ENCODE measurements at regions not wholly inside any gene's neighbourhood (a gene's known extent, or its start where the extent isn't known, plus 50 kb on each side); places are given as distances from the start of the nearest gene placed in this dataset.
A peak's percentile ranks its signal among the peaks of the same experiment; 100 is the strongest.

DNA sequence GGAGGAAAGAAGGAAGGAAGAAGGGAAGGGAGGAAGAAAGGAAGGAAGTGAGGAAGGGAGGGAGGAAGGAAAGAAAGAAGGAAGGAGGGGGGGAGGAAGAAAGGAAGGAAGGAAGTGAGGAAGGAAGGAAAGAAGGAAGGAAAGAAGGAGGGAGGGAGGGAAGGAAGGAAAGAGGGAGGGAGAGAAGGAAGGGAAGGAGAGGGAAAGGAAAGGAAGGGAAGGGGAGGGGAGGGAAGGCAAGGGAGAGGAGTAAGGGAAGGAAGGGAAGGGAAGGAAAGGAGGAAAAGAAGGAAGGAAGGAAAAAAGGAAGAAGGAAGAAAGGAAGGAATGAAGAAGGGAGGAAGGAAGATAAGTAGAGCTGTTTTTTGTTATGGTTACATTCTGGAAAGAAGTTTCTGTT lies 141.2 kb downstream of the LRRC3B start:
- peaks cover 4% of the 10 kb centered on the region; the same call in 1 of the 2 replicates for H3K9me3 Mint-ChIP-seq
- ChIA-PET CTCF (interaction anchor here (1.2 kb wide), 1 partner anchor 342 kb away, joined by 3 read pairs; no protein-coding TSS in a partner anchor), POLR2A (no interaction called here)
- DNase-seq (ENCODE audit: low spot score) (no peak), ATAC-seq (no peak)
- H3K4me3 Mint-ChIP-seq, result no peak overlapping the region
- H3K27me3 Mint-ChIP-seq (ENCODE audit: low read depth), result no peaks in the 10 kb centered on the region
- H3K36me3 Mint-ChIP-seq, result no peaks in the 10 kb centered on the region
- TF ChIP-seq, protein P1, sequence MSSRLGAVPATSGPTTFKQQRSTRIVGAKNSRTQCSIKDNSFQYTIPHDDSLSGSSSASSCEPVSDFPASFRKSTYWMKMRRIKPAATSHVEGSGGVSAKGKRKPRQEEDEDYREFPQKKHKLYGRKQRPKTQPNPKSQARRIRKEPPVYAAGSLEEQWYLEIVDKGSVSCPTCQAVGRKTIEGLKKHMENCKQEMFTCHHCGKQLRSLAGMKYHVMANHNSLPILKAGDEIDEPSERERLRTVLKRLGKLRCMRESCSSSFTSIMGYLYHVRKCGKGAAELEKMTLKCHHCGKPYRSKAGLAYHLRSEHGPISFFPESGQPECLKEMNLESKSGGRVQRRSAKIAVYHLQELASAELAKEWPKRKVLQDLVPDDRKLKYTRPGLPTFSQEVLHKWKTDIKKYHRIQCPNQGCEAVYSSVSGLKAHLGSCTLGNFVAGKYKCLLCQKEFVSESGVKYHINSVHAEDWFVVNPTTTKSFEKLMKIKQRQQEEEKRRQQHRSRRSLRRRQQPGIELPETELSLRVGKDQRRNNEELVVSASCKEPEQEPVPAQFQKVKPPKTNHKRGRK (CRISPR knock-in tag; IDR thresholded peaks at IDR 0.05; ENCODE audit: borderline replicate concordance), result peak; percentile 85; the same call in 1 of the 2 replicates
- no peak for TF ChIP-seq JUN (CRISPR knock-in tag; IDR thresholded peaks at IDR 0.05)
- H3K4me1 Mint-ChIP-seq, result 0 out of 2 replicates have a peak, but pooled peaks cover 3% of the 10 kb centered on the region
- H3K27ac Mint-ChIP-seq, result no peak overlapping the region

DNA sequence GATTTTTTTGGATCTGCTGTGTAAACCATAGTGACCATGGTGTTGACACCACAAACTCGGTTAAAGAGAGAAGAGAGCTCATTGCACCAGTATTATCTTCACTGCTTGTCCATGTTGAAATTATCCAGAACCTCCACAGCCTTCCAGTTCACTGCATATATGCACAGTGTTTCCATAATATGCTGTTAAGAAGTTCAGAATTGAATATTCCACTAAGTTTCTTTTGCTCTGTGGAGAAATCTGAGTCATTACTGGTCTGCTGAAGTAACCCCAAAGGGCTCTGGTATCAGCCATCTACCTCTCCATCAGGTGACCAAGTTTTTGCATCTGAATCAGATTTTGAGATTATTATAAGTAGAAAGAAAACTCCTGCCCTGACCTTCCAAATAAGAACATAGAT lies 143.5 kb downstream of the LRRC3B start:
- Mint-ChIP-seq H3K27me3 (ENCODE audit: low read depth) (no peaks in the 10 kb centered on the region), H3K36me3 (no peaks in the 10 kb centered on the region), H3K9me3 (peaks cover 4% of the 10 kb centered on the region; the same call in 1 of the 2 replicates), H3K4me1 (0 out of 2 replicates have a peak, but pooled peaks cover 3% of the 10 kb centered on the region), H3K27ac (no peak overlapping the region), H3K4me3 (no peak overlapping the region)
- ChIA-PET CTCF (no interaction called here), POLR2A (no interaction called here)
- ATAC-seq (no peak), DNase-seq (ENCODE audit: low spot score) (no peak)
- TF ChIP-seq ELF4 (CRISPR knock-in tag; IDR thresholded peaks at IDR 0.05; ENCODE audit: low read depth) (no peak), MAX (CRISPR knock-in tag; IDR thresholded peaks at IDR 0.05) (no peak), ZNF317 (CRISPR knock-in tag; IDR thresholded peaks at IDR 0.05; ENCODE audit: borderline replicate concordance, low read depth) (no peak), USF2 (CRISPR knock-in tag; IDR thresholded peaks at IDR 0.05) (no peak), ESRRA (CRISPR knock-in tag; IDR thresholded peaks at IDR 0.05; ENCODE audit: borderline replicate concordance) (no peak), ARID4B (CRISPR knock-in tag; IDR thresholded peaks at IDR 0.05; ENCODE audit: borderline replicate concordance) (no peak), TEAD1 (CRISPR knock-in tag; IDR thresholded peaks at IDR 0.05) (no peak), PRRX2 (CRISPR knock-in tag; IDR thresholded peaks at IDR 0.05) (no peak), EMX1 (CRISPR knock-in tag; IDR thresholded peaks at IDR 0.05) (no peak), TP53 (CRISPR knock-in tag; IDR thresholded peaks at IDR 0.05) (no peak), GABPB1 (CRISPR knock-in tag; IDR thresholded peaks at IDR 0.05) (no peak), IRF1 (CRISPR knock-in tag; IDR thresholded peaks at IDR 0.05) (no peak), ZNF263 (CRISPR knock-in tag; IDR thresholded peaks at IDR 0.05; ENCODE audit: low read depth) (no peak)
- TF ChIP-seq, protein P2, sequence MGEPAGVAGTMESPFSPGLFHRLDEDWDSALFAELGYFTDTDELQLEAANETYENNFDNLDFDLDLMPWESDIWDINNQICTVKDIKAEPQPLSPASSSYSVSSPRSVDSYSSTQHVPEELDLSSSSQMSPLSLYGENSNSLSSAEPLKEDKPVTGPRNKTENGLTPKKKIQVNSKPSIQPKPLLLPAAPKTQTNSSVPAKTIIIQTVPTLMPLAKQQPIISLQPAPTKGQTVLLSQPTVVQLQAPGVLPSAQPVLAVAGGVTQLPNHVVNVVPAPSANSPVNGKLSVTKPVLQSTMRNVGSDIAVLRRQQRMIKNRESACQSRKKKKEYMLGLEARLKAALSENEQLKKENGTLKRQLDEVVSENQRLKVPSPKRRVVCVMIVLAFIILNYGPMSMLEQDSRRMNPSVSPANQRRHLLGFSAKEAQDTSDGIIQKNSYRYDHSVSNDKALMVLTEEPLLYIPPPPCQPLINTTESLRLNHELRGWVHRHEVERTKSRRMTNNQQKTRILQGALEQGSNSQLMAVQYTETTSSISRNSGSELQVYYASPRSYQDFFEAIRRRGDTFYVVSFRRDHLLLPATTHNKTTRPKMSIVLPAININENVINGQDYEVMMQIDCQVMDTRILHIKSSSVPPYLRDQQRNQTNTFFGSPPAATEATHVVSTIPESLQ (CRISPR knock-in tag; IDR thresholded peaks at IDR 0.05), result no peak
- TF ChIP-seq, protein P3, sequence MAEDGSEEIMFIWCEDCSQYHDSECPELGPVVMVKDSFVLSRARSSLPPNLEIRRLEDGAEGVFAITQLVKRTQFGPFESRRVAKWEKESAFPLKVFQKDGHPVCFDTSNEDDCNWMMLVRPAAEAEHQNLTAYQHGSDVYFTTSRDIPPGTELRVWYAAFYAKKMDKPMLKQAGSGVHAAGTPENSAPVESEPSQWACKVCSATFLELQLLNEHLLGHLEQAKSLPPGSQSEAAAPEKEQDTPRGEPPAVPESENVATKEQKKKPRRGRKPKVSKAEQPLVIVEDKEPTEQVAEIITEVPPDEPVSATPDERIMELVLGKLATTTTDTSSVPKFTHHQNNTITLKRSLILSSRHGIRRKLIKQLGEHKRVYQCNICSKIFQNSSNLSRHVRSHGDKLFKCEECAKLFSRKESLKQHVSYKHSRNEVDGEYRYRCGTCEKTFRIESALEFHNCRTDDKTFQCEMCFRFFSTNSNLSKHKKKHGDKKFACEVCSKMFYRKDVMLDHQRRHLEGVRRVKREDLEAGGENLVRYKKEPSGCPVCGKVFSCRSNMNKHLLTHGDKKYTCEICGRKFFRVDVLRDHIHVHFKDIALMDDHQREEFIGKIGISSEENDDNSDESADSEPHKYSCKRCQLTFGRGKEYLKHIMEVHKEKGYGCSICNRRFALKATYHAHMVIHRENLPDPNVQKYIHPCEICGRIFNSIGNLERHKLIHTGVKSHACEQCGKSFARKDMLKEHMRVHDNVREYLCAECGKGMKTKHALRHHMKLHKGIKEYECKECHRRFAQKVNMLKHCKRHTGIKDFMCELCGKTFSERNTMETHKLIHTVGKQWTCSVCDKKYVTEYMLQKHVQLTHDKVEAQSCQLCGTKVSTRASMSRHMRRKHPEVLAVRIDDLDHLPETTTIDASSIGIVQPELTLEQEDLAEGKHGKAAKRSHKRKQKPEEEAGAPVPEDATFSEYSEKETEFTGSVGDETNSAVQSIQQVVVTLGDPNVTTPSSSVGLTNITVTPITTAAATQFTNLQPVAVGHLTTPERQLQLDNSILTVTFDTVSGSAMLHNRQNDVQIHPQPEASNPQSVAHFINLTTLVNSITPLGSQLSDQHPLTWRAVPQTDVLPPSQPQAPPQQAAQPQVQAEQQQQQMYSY (CRISPR knock-in tag; IDR thresholded peaks at IDR 0.05), result no peak

All from WTC11 (cell line).